ENCODE measurements at regions not wholly inside any gene's neighbourhood (a gene's known extent, or its start where the extent isn't known, plus 50 kb on each side); places are given as distances from the start of the nearest gene placed in this dataset.
"Not testable (repeated sequence)": the region's sequence is repeated elsewhere in the genome, so short reads cannot be mapped to it uniquely, and the experiment has no call there.

- TF ChIP-seq CTCF (conservative IDR thresholded peaks at IDR 0.05; ENCODE audit: low read depth, low read length) = no peak
- Histone ChIP-seq H4K20me1 (ENCODE audit: insufficient read depth) (no peaks in the 10 kb centered on the region), H2AFZ (ENCODE audit: low read depth) (no peak overlapping the region), H3K9ac (no peak overlapping the region), H3K27me3 (ENCODE audit: insufficient read depth, low read depth) (no peaks in the 10 kb centered on the region), H3K4me3 (IDR thresholded peaks at IDR 0.05; ENCODE audit: insufficient read depth, low read depth, low read length) (no peak overlapping the region), H3K79me2 (ENCODE audit: insufficient read depth, low read depth) (no peaks in the 10 kb centered on the region), H3K4me2 (no peak overlapping the region), H3K27ac (no peak overlapping the region), H3K36me3 (ENCODE audit: insufficient read depth) (no peaks in the 10 kb centered on the region), H3K4me1 (ENCODE audit: low read depth, poor library complexity, severe bottlenecking) (no peaks in the 10 kb centered on the region)
Measured at GRCh38 chr1:60915441-60915840, 166.9 kb upstream of the NFIA start.

- no peak overlapping the region for H3K27ac ChIP-seq
- no peaks in the 10 kb centered on the region for H3K4me1 ChIP-seq (ENCODE audit: low read depth, poor library complexity, severe bottlenecking)
- H3K36me3 ChIP-seq (ENCODE audit: insufficient read depth) = no peaks in the 10 kb centered on the region
- H3K27me3 ChIP-seq (ENCODE audit: insufficient read depth, low read depth) = no peaks in the 10 kb centered on the region
- no peak overlapping the region for H3K9ac ChIP-seq
- H2AFZ ChIP-seq (ENCODE audit: low read depth) = no peak overlapping the region
- H3K4me2 ChIP-seq = no peak overlapping the region
- no peak for TF ChIP-seq CTCF (conservative IDR thresholded peaks at IDR 0.05; ENCODE audit: low read depth, low read length)
- H3K4me3 ChIP-seq (IDR thresholded peaks at IDR 0.05; ENCODE audit: insufficient read depth, low read depth, low read length) = no peak overlapping the region
- H4K20me1 ChIP-seq (ENCODE audit: insufficient read depth) = no peaks in the 10 kb centered on the region
- no peaks in the 10 kb centered on the region for H3K79me2 ChIP-seq (ENCODE audit: insufficient read depth, low read depth)
Measured at GRCh38 chr1:60914982-60915381, 167.4 kb upstream of the NFIA start.

DNA sequence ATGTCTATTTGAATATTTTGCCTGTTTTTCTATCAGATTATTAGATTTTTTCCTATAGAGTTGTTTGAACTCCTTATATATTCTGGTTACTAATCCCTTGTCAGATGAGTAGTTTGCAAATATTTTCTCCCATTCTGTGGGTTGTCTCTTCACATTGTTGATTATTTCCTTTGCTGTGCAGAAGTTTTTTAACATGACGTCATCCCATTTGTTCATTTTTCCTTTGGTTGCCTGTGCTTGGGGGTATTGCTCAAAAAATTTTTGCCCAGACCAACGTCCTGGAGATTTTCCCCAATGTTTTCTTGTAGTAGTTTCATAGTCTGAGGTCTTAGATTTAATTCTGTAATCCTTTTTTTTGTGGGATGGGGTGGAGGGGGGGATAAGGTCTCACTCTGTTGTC lies 168.7 kb upstream of the NFIA start:
- not testable (repeated sequence) for H2AFZ ChIP-seq (ENCODE audit: low read depth); H3K27me3 ChIP-seq (ENCODE audit: insufficient read depth, low read depth); H3K79me2 ChIP-seq (ENCODE audit: insufficient read depth, low read depth); H3K9ac ChIP-seq; H3K4me1 ChIP-seq (ENCODE audit: low read depth, poor library complexity, severe bottlenecking); H3K36me3 ChIP-seq (ENCODE audit: insufficient read depth); H4K20me1 ChIP-seq (ENCODE audit: insufficient read depth); H3K27ac ChIP-seq; H3K4me2 ChIP-seq; H3K4me3 ChIP-seq (IDR thresholded peaks at IDR 0.05; ENCODE audit: insufficient read depth, low read depth, low read length)

DNA sequence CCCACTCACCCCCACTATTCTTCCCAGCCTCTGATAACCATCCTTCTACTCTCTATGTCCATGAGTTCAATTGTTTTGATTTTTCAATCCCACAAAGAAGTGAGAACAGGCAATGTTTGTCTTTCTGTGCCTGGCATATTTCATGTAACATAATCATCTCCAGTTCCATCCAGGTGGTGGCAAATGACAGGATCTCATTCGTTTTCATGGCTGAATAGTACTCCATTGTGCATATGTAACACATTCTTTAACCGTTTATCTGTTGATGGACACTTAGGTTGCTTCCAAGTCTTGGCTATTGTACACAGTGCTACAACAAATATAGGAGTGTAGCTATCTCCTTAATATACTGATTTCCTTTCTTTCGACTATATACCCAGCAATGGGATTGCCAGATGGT lies 169.3 kb upstream of the NFIA start:
- TF ChIP-seq CTCF (conservative IDR thresholded peaks at IDR 0.05; ENCODE audit: low read depth, low read length) = no peak
- Histone ChIP-seq H3K79me2 (ENCODE audit: insufficient read depth, low read depth) (no peaks in the 10 kb centered on the region), H3K4me2 (no peak overlapping the region)

GRCh38 chr1:60911966-60912697 lies 170.2 kb upstream of the NFIA start:
- Histone ChIP-seq H3K9ac (no peak overlapping the region), H2AFZ (ENCODE audit: low read depth) (no peak overlapping the region)

More for the DNA sequence above, 169.3 kb upstream of the NFIA start:
- Histone ChIP-seq H3K27me3 (ENCODE audit: insufficient read depth, low read depth) (no peaks in the 10 kb centered on the region), H3K27ac (no peak overlapping the region), H3K4me1 (ENCODE audit: low read depth, poor library complexity, severe bottlenecking) (no peaks in the 10 kb centered on the region), H3K9ac (no peak overlapping the region), H3K4me3 (IDR thresholded peaks at IDR 0.05; ENCODE audit: insufficient read depth, low read depth, low read length) (no peak overlapping the region), H2AFZ (ENCODE audit: low read depth) (no peak overlapping the region), H4K20me1 (ENCODE audit: insufficient read depth) (no peaks in the 10 kb centered on the region), H3K36me3 (ENCODE audit: insufficient read depth) (no peaks in the 10 kb centered on the region)

More at GRCh38 chr1:60911966-60912697, 170.2 kb upstream of the NFIA start:
- Histone ChIP-seq H3K4me3 (IDR thresholded peaks at IDR 0.05; ENCODE audit: insufficient read depth, low read depth, low read length) (no peak overlapping the region), H3K4me2 (no peak overlapping the region), H3K27me3 (ENCODE audit: insufficient read depth, low read depth) (no peaks in the 10 kb centered on the region), H3K27ac (no peak overlapping the region), H3K4me1 (ENCODE audit: low read depth, poor library complexity, severe bottlenecking) (no peaks in the 10 kb centered on the region), H4K20me1 (ENCODE audit: insufficient read depth) (no peaks in the 10 kb centered on the region), H3K79me2 (ENCODE audit: insufficient read depth, low read depth) (no peaks in the 10 kb centered on the region), H3K36me3 (ENCODE audit: insufficient read depth) (no peaks in the 10 kb centered on the region)
- no peak for TF ChIP-seq CTCF (conservative IDR thresholded peaks at IDR 0.05; ENCODE audit: low read depth, low read length)
